ENCODE measurements at regions not wholly inside any gene's neighbourhood (a gene's known extent, or its start where the extent isn't known, plus 50 kb on each side); places are given as distances from the start of the nearest gene placed in this dataset.

DNA sequence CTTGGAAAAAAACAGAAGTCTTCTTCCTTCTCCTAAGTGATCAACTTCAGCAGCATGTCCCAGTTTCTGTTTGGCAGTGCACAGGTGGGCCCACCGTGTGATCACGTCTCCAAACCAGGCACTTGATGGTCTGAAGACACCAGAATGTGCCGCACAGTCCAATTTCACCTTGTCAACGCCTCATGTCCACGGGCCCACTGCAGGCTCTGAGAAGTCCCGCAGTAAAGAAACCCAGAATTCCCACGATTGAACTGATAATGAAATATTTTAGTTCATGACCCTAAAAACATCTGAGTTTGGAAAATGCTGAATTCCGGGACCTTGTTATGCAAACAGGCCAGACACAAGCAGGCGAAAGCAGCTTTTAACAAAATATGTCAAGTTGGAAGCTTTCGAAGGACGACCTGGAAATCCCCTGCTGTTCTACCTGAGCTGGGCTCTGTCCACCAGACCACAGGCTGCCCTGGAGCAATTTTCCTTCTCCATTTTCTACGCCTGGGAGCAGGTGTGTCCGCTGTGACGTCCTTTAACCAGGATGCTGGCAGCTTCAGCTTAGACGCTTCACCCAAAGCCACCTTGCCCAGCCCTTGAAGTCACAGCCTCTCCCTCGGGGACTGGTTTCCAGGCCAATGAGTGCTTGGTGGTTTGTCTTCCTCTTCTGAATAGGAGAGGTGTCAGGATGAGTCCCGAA lies 167.8 kb upstream of the IQSEC1 start:
- ATAC-seq (ENCODE audit: insufficient read depth, low FRiP score) = no peak
- Histone ChIP-seq H3K9ac (ENCODE audit: insufficient read depth in 1 of 2, low read length in 2 of 2) (no peak overlapping the region), H3K4me1 (ENCODE audit: control insufficient read depth in 5 of 5, insufficient read depth in 5 of 5, low read length in 5 of 5) (no peaks in the 10 kb centered on the region), H3K27ac (ENCODE audit: low read depth in 1 of 2, low read length in 1 of 2) (no peak overlapping the region), H3K9me3 (ENCODE audit: control insufficient read depth in 4 of 4, insufficient read depth in 3 of 4, low read length in 3 of 4) (no peaks in the 10 kb centered on the region), H3K27me3 (ENCODE audit: control insufficient read depth in 3 of 3, insufficient read depth in 3 of 3, low read length in 2 of 3) (peaks cover 0 to 5% (median 0%) of the 10 kb centered on the region in 3 donors), H3K36me3 (ENCODE audit: control insufficient read depth in 4 of 4, insufficient read depth in 4 of 4, low read length in 4 of 4) (no peaks in the 10 kb centered on the region), H3K4me3 (no peak overlapping the region)
- no peak for DNase-seq
- TF ChIP-seq CTCF (IDR thresholded peaks at IDR 0.05; ENCODE audit: control extremely low read depth, extremely low read depth) = no peak
- WGBS, 2 donors = 80 to 90% methylated on average over 17 of the region's 17 CpGs

- Histone ChIP-seq H3K27ac (ENCODE audit: low read depth in 1 of 2, low read length in 1 of 2) (no peak overlapping the region), H3K4me1 (ENCODE audit: control insufficient read depth in 5 of 5, insufficient read depth in 5 of 5, low read length in 5 of 5) (peaks cover 0 to 6% (median 0%) of the 10 kb centered on the region in 5 donors), H3K27me3 (ENCODE audit: control insufficient read depth in 3 of 3, insufficient read depth in 3 of 3, low read length in 2 of 3) (peaks cover 0 to 11% (median 4%) of the 10 kb centered on the region in 3 donors), H3K4me3 (no peak overlapping the region), H3K9ac (ENCODE audit: insufficient read depth in 1 of 2, low read length in 2 of 2) (no peak overlapping the region), H3K36me3 (ENCODE audit: control insufficient read depth in 4 of 4, insufficient read depth in 4 of 4, low read length in 4 of 4) (no peaks in the 10 kb centered on the region), H3K9me3 (ENCODE audit: control insufficient read depth in 4 of 4, insufficient read depth in 3 of 4, low read length in 3 of 4) (no peaks in the 10 kb centered on the region)
- ATAC-seq (ENCODE audit: insufficient read depth, low FRiP score) (no peak), DNase-seq (no peak)
- TF ChIP-seq CTCF (IDR thresholded peaks at IDR 0.05; ENCODE audit: control extremely low read depth, extremely low read depth) = no peak
- WGBS, 2 donors = 79 to 89% methylated on average over 8 of the region's 8 CpGs
Measured at GRCh38 chr3:13239467-13239760, 166.2 kb upstream of the IQSEC1 start.

- Histone ChIP-seq H3K4me3 (no peak overlapping the region), H3K27ac (ENCODE audit: low read depth in 1 of 2, low read length in 1 of 2) (no peak overlapping the region), H3K36me3 (ENCODE audit: control insufficient read depth in 4 of 4, insufficient read depth in 4 of 4, low read length in 4 of 4) (no peaks in the 10 kb centered on the region), H3K9me3 (ENCODE audit: control insufficient read depth in 4 of 4, insufficient read depth in 3 of 4, low read length in 3 of 4) (peaks cover 0 to 2% (median 0%) of the 10 kb centered on the region in 4 donors), H3K27me3 (ENCODE audit: control insufficient read depth in 3 of 3, insufficient read depth in 3 of 3, low read length in 2 of 3) (peaks cover 0 to 11% (median 4%) of the 10 kb centered on the region in 3 donors), H3K4me1 (ENCODE audit: control insufficient read depth in 5 of 5, insufficient read depth in 5 of 5, low read length in 5 of 5) (peaks cover 0 to 9% (median under 1%) of the 10 kb centered on the region in 5 donors), H3K9ac (ENCODE audit: insufficient read depth in 1 of 2, low read length in 2 of 2) (no peak overlapping the region)
- ATAC-seq (ENCODE audit: insufficient read depth, low FRiP score) (no peak), DNase-seq (no peak)
- TF ChIP-seq CTCF (IDR thresholded peaks at IDR 0.05; ENCODE audit: control extremely low read depth, extremely low read depth) = no peak
- WGBS, 2 donors = 80 to 88% methylated on average over 18 of the region's 18 CpGs
Measured at GRCh38 chr3:13238687-13239466, 165.6 kb upstream of the IQSEC1 start.
